ENCODE measurements at regions not wholly inside any gene's neighbourhood (a gene's known extent, or its start where the extent isn't known, plus 50 kb on each side); places are given as distances from the start of the nearest gene placed in this dataset.

DNA sequence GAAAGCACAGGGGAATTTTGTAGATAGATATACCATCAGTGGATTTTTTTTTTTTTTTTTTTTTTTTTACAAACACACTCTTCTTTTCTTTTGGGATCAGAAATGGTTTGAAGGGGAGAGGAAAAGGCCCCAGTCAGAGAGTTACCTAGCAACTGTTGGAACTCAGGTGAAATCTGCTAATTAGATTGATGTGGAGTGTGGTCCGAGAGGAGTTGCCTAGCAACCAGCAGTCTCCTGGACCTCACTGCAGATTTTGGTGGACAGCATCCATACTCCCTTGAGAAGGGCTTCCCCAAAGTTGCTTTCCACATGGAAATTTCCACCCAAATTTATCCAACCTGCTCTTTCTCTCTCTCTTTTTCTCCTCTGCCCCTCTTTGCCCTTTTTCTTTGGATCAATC, 165.4 kb downstream of the UTP18 start:
- TF ChIP-seq, protein P1, sequence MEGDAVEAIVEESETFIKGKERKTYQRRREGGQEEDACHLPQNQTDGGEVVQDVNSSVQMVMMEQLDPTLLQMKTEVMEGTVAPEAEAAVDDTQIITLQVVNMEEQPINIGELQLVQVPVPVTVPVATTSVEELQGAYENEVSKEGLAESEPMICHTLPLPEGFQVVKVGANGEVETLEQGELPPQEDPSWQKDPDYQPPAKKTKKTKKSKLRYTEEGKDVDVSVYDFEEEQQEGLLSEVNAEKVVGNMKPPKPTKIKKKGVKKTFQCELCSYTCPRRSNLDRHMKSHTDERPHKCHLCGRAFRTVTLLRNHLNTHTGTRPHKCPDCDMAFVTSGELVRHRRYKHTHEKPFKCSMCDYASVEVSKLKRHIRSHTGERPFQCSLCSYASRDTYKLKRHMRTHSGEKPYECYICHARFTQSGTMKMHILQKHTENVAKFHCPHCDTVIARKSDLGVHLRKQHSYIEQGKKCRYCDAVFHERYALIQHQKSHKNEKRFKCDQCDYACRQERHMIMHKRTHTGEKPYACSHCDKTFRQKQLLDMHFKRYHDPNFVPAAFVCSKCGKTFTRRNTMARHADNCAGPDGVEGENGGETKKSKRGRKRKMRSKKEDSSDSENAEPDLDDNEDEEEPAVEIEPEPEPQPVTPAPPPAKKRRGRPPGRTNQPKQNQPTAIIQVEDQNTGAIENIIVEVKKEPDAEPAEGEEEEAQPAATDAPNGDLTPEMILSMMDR (IDR thresholded peaks at IDR 0.05; ENCODE audit: insufficient read depth, low read length, poor library complexity, severe bottlenecking) = no peak
- no peak for TF ChIP-seq EZH2phosphoT487 (conservative IDR thresholded peaks at IDR 0.05; ENCODE audit: low read length)
